PC-9 (cell line): ENCODE measurements at regions not wholly inside any gene's neighbourhood (a gene's known extent, or its start where the extent isn't known, plus 50 kb on each side); places are given as distances from the start of the nearest gene placed in this dataset.

Source experiments
- BruUV-seq: library from RNA; stranded (reverse); fragments of 400-500 nt; replicated peaks from 2 replicates; lab custom pipeline; 2021; lab: Mats Ljungman, UMichigan
- CTCF ChIA-PET: fragments of 300-600 bp; sonication (Branson Sonifier 250); formaldehyde crosslinking; loops from one replicate; lab custom pipeline; 2022; ENCODE audit warnings: antibody characterized with exemption; lab: Charles Lee
- POLR2A ChIA-PET: fragments of 300-600 bp; sonication (Branson Sonifier 250); formaldehyde crosslinking; loops from one replicate; lab custom pipeline; 2022; ENCODE audit warnings: antibody characterized with exemption; ENCODE audit not compliant: unreplicated experiment; lab: Charles Lee
- DNase-seq, 2 experiments: peaks; one replicate each; pipeline versions ENCODE4 v3.0.0 to v3.0.0-alpha.2; 2015 to 2022; ENCODE audit warnings: mixed read lengths in 1 of 2
- H2AFZ ChIP-seq: fragments of 200-600 bp; sonication (generic); 2 replicates; pipeline ENCODE4 v1.8.1; 2017; ENCODE audit warnings: antibody characterized with exemption
- H3F3A ChIP-seq: fragments of 200-600 bp; sonication (generic); 2 replicates; pipeline ENCODE4 v1.8.1; 2017; ENCODE audit warnings: antibody characterized with exemption, mild to moderate bottlenecking, low read depth; ENCODE audit not compliant: insufficient read depth
- H3K27ac ChIP-seq: fragments of 200-600 bp; sonication (generic); 2 replicates; pipeline ENCODE4 v1.6.1; 2016; ENCODE audit warnings: mixed run types
- H3K27me3 ChIP-seq: fragments of 200-600 bp; sonication (generic); 2 replicates; pipeline ENCODE4 v1.6.1; 2016; ENCODE audit warnings: low read depth, mixed run types; ENCODE audit not compliant: insufficient read depth
- H3K36me3 ChIP-seq: fragments of 200-600 bp; sonication (generic); 2 replicates; pipeline ENCODE4 v1.6.1; 2016; ENCODE audit warnings: low read depth, mixed run types
- H3K4me1 ChIP-seq: fragments of 200-600 bp; sonication (generic); replicated peaks from 2 replicates; pipeline ENCODE4 v1.6.1; 2016; ENCODE audit warnings: mixed run types; ENCODE audit not compliant: insufficient read depth
- H3K4me2 ChIP-seq: fragments of 200-600 bp; sonication (generic); 2 replicates; pipeline ENCODE4 v1.6.1; 2017; ENCODE audit warnings: mixed run types
- H3K4me3 ChIP-seq: fragments of 200-600 bp; sonication (generic); 2 replicates; pipeline ENCODE4 v1.6.1; 2016; ENCODE audit warnings: mixed run types
- H3K79me2 ChIP-seq: fragments of 200-600 bp; sonication (generic); 2 replicates; pipeline ENCODE4 v1.6.1; 2017; ENCODE audit warnings: low read depth, mixed run types
- H3K9me2 ChIP-seq: fragments of 200-600 bp; sonication (generic); 2 replicates; pipeline ENCODE4 v1.8.1; 2017; ENCODE audit warnings: mild to moderate bottlenecking; ENCODE audit not compliant: insufficient read depth
- H3K9me3 ChIP-seq: fragments of 200-600 bp; sonication (generic); 2 replicates; pipeline ENCODE4 v1.8.1; 2016; ENCODE audit warnings: low read depth; ENCODE audit not compliant: insufficient read depth
- H4K20me1 ChIP-seq: fragments of 200-600 bp; sonication (generic); 2 replicates; pipeline ENCODE4 v1.8.1; 2017; ENCODE audit not compliant: insufficient read depth
- EZH2 ChIP-seq: fragments of 200-600 bp; sonication (generic); IDR thresholded peaks from 2 replicates; pipeline ENCODE4 v1.8.0; 2017; ENCODE audit warnings: antibody characterized with exemption, low read depth
- intact Hi-C: fragments of 100-400 bp; cut with micrococcal nuclease; formaldehyde crosslinking; loops from one replicate; pipeline ENCODE4 v1.10.0; 2022; ENCODE audit not compliant: unreplicated experiment
- TF ChIP-seq, protein P1 (sequence below): fragments of 200-600 bp; sonication (generic); conservative IDR thresholded peaks from 2 replicates; pipeline ENCODE4 v1.6.1; 2017; ENCODE audit warnings: mixed run types, antibody characterized with exemption, mild to moderate bottlenecking, moderate library complexity

DNA sequence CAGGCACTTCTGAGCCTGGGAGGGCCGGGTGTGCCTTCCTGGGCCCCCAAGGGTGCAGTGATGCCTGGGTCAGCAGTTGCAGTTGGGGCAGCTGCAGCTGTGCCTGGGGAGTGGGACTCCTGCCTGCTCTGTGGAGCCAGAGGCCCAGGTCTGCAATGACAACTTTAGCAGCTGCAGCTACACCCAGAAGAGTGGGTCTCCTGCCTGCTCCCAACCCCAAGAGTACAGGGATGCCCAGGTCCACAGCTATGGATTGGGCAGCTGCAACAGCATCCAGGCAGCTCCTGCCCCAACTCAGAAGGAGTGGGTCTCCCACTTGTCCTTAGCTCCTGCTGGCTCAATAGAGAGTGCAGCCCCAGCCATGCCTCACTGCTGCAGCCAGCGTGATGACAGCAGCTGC, 73.0 kb upstream of the ST3GAL5 start:
- Histone ChIP-seq H3K27me3 (no peaks in the 10 kb centered on the region), H3K27ac (no peak overlapping the region), H3K4me1 (peaks cover 15% of the 10 kb centered on the region), H2AFZ (no peak overlapping the region), H3K36me3 (no peaks in the 10 kb centered on the region), H3K9me2 (no peaks in the 10 kb centered on the region), H3F3A (no peaks in the 10 kb centered on the region; the same call in 1 of the 2 replicates), H3K9me3 (no peaks in the 10 kb centered on the region), H3K4me2 (no peak overlapping the region), H3K4me3 (no peak overlapping the region), H4K20me1 (no peaks in the 10 kb centered on the region), H3K79me2 (no peaks in the 10 kb centered on the region)
- intact Hi-C loops = no loop called here
- no TSS peak for BruUV-seq
- no peak for TF ChIP-seq EZH2
- TF ChIP-seq, protein P1, sequence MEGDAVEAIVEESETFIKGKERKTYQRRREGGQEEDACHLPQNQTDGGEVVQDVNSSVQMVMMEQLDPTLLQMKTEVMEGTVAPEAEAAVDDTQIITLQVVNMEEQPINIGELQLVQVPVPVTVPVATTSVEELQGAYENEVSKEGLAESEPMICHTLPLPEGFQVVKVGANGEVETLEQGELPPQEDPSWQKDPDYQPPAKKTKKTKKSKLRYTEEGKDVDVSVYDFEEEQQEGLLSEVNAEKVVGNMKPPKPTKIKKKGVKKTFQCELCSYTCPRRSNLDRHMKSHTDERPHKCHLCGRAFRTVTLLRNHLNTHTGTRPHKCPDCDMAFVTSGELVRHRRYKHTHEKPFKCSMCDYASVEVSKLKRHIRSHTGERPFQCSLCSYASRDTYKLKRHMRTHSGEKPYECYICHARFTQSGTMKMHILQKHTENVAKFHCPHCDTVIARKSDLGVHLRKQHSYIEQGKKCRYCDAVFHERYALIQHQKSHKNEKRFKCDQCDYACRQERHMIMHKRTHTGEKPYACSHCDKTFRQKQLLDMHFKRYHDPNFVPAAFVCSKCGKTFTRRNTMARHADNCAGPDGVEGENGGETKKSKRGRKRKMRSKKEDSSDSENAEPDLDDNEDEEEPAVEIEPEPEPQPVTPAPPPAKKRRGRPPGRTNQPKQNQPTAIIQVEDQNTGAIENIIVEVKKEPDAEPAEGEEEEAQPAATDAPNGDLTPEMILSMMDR = no peak
- DNase-seq = no peak
- ChIA-PET CTCF (no interaction called here), POLR2A (no interaction called here)

DNA sequence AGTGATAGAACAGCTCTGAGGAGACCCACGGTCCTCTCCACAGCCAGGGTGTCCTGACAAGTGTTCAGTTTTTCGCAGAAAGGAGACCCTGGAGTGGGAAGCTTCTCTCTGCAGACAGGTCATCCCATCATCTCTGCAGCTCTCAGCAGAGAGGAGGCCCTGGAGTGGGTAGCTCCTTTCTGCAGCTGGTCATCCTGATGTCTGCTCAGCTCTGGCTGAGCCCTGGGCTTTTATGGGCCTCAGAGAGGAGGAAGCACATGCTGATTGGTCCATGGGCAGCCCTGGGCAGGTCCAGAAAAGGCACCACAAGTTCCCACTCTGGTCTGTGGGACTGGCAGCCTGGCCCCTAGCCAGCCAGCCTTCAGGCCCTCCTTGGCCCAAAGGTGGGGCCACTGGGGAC, 72.3 kb upstream of the ST3GAL5 start:
- ChIA-PET CTCF (no interaction called here), POLR2A (interaction anchor here (0.6 kb wide), 1 partner anchor 591 kb away, joined by 8 read pairs; no protein-coding TSS in a partner anchor)
- H3K27ac ChIP-seq = no peak overlapping the region

DNA sequence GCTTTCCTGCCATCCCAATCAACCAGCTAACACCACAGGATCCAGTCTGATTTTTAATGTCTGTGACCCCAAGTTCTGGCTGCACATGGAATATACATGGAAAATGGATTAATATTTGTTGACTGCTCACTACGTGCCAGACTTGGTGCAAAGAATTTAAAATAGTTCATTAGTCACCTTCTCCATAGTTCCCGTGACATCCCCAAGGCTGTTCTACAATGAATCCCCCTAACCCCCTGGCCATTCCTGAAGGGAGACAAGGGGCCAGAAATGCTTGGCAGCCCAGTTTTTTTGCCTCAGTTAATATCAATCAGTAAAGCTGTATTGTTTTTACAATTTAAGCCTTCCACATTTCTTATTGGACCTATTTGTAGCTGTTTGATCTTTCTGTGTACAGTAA, 71.0 kb upstream of the ST3GAL5 start:
- Histone ChIP-seq H3K4me2 (no peak overlapping the region), H3K9me2 (no peaks in the 10 kb centered on the region), H3K9me3 (no peaks in the 10 kb centered on the region), H3K36me3 (no peaks in the 10 kb centered on the region), H3K4me1 (peaks cover 23% of the 10 kb centered on the region), H3K4me3 (no peak overlapping the region), H4K20me1 (no peaks in the 10 kb centered on the region), H3K79me2 (no peaks in the 10 kb centered on the region), H2AFZ (no peak overlapping the region), H3F3A (no peaks in the 10 kb centered on the region; the same call in 1 of the 2 replicates), H3K27ac (no peak overlapping the region), H3K27me3 (no peaks in the 10 kb centered on the region)
- no TSS peak for BruUV-seq
- no peak for DNase-seq
- ChIA-PET CTCF (no interaction called here), POLR2A (no interaction called here)
- TF ChIP-seq, protein P1 = no peak
- no peak for TF ChIP-seq EZH2
- intact Hi-C loops = no loop called here

More for the DNA sequence above, 72.3 kb upstream of the ST3GAL5 start:
- Histone ChIP-seq H2AFZ (no peak overlapping the region), H3K9me3 (no peaks in the 10 kb centered on the region), H3K9me2 (no peaks in the 10 kb centered on the region), H3K36me3 (no peaks in the 10 kb centered on the region), H3K27me3 (no peaks in the 10 kb centered on the region), H4K20me1 (no peaks in the 10 kb centered on the region), H3K4me1 (peaks cover 15% of the 10 kb centered on the region), H3K4me3 (no peak overlapping the region), H3K4me2 (no peak overlapping the region), H3F3A (no peaks in the 10 kb centered on the region; the same call in 1 of the 2 replicates), H3K79me2 (no peaks in the 10 kb centered on the region)
- BruUV-seq = no TSS peak
- no peak for DNase-seq
- TF ChIP-seq, protein P1 = no peak
- TF ChIP-seq EZH2 = no peak
- intact Hi-C loops = no loop called here
